ENCODE measurements at regions not wholly inside any gene's neighbourhood (a gene's known extent, or its start where the extent isn't known, plus 50 kb on each side); places are given as distances from the start of the nearest gene placed in this dataset.

DNA sequence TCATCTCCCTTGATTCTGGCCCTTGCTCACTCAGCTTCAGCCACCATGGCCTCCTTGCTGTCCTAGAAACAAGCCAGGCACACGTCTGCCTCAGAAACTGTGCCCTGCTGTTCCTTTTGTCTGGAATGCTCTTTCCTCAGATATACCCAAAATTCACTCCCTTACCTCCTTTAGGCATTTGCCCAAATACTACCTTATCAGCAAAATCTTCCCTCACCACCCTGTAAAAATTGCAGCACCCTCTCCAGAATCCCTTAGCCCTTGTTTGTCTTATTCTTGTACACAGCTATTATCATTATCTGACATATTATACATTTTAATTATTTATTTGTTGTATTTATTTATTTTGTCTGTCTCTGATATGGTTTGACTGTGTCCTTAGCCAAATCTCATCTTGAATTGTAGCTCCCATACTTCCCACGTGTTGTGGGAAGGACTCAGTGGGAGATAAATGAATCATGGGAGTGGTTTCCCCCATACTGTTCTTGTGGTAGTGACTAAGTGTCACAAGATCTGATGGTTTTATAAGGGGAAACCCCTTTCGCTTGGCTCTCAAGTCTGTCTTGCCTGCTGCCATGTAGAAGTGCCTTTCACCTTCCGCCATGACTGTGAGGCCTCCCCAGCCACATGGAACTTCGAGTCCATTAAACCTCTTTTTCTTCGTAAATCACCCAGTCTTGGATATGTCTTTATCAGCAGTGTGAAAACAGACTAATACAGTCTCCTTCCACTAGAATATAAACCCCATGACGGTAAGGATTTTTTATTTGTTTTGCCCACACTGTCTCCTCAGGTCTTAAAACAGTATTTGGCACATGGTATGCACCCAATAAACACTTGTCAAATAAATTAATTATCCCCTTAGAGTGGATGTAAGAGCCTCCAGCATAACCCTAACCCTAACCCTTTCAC lies 60.0 kb upstream of the STT3B start:
- no peak overlapping the region for H3K4me2 ChIP-seq
- Mint-ChIP-seq H3K9me3 (no peaks in the 10 kb centered on the region), H3K27ac (no peak overlapping the region), H3K27me3 (ENCODE audit: insufficient read depth, low read depth) (peaks cover 2% of the 10 kb centered on the region), H3K36me3 (no peaks in the 10 kb centered on the region), H3K4me1 (no peaks in the 10 kb centered on the region), H3K4me3 (no peak overlapping the region)
- TF ChIP-seq EZH2 (IDR thresholded peaks at IDR 0.05) (no peak), EZH2phosphoT487 (IDR thresholded peaks at IDR 0.05) (no peak)
- TF ChIP-seq, protein P1, sequence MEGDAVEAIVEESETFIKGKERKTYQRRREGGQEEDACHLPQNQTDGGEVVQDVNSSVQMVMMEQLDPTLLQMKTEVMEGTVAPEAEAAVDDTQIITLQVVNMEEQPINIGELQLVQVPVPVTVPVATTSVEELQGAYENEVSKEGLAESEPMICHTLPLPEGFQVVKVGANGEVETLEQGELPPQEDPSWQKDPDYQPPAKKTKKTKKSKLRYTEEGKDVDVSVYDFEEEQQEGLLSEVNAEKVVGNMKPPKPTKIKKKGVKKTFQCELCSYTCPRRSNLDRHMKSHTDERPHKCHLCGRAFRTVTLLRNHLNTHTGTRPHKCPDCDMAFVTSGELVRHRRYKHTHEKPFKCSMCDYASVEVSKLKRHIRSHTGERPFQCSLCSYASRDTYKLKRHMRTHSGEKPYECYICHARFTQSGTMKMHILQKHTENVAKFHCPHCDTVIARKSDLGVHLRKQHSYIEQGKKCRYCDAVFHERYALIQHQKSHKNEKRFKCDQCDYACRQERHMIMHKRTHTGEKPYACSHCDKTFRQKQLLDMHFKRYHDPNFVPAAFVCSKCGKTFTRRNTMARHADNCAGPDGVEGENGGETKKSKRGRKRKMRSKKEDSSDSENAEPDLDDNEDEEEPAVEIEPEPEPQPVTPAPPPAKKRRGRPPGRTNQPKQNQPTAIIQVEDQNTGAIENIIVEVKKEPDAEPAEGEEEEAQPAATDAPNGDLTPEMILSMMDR (IDR thresholded peaks at IDR 0.05): no peak
- no peaks in the 10 kb centered on the region for H3K9me3 ChIP-seq (ENCODE audit: low read depth)
- no peak overlapping the region for H3K4me3 ChIP-seq
- no peak overlapping the region for H2AFZ ChIP-seq (replicated peaks)
- H3F3A ChIP-seq (ENCODE audit: low read depth): no peaks in the 10 kb centered on the region
- no peaks in the 10 kb centered on the region for H3K4me1 ChIP-seq
- no peaks in the 10 kb centered on the region for H3K36me3 ChIP-seq
- H3K9ac ChIP-seq: no peak overlapping the region
- H3K27me3 ChIP-seq: no peaks in the 10 kb centered on the region
- no peaks in the 10 kb centered on the region for H4K20me1 ChIP-seq (ENCODE audit: low read depth)
- no peak overlapping the region for H3K27ac ChIP-seq
- no peak for DNase-seq (ENCODE audit: low spot score)
- H3K79me2 ChIP-seq (ENCODE audit: low read depth): no peaks in the 10 kb centered on the region

DNA sequence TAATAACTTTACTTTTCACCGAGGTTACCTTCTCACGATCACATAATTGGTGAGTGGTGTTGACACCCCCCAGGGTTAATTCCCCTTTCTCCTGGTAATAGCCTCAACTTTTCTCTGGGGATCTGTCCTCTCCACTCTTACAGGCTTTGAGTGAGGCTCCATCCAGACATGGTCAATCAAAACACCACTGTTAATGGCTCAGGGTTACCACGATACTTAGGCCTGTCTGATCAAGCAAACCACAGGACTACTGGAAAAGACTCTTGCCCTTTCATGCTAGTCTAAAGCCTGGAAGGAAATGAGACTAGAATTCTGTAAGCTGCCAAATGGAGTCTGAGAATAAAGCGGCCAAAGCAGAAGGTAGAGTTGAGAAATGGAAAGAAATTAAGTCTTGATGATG lies 56.5 kb upstream of the STT3B start:
- no peaks in the 10 kb centered on the region for H3K79me2 ChIP-seq (ENCODE audit: low read depth)
- TF ChIP-seq EZH2phosphoT487 (IDR thresholded peaks at IDR 0.05) (no peak), EZH2 (IDR thresholded peaks at IDR 0.05) (no peak)
- TF ChIP-seq, protein P1 (IDR thresholded peaks at IDR 0.05): no peak
- H4K20me1 ChIP-seq (ENCODE audit: low read depth): no peaks in the 10 kb centered on the region
- H2AFZ ChIP-seq (replicated peaks): no peak overlapping the region
- H3K9me3 ChIP-seq (ENCODE audit: low read depth): no peaks in the 10 kb centered on the region
- no peaks in the 10 kb centered on the region for H3K27me3 ChIP-seq
- no peak overlapping the region for H3K4me3 ChIP-seq
- Mint-ChIP-seq H3K4me1 (no peaks in the 10 kb centered on the region), H3K36me3 (no peaks in the 10 kb centered on the region), H3K27ac (no peak overlapping the region), H3K9me3 (peaks cover 2% of the 10 kb centered on the region), H3K27me3 (ENCODE audit: insufficient read depth, low read depth) (peaks cover 2% of the 10 kb centered on the region), H3K4me3 (peak overlapping the region; percentile 34)
- H3K36me3 ChIP-seq: no peaks in the 10 kb centered on the region
- no peak overlapping the region for H3K27ac ChIP-seq
- no peaks in the 10 kb centered on the region for H3K4me1 ChIP-seq
- no peak overlapping the region for H3K9ac ChIP-seq
- no peak overlapping the region for H3K4me2 ChIP-seq
- no peak for DNase-seq (ENCODE audit: low spot score)
- no peaks in the 10 kb centered on the region for H3F3A ChIP-seq (ENCODE audit: low read depth)

DNA sequence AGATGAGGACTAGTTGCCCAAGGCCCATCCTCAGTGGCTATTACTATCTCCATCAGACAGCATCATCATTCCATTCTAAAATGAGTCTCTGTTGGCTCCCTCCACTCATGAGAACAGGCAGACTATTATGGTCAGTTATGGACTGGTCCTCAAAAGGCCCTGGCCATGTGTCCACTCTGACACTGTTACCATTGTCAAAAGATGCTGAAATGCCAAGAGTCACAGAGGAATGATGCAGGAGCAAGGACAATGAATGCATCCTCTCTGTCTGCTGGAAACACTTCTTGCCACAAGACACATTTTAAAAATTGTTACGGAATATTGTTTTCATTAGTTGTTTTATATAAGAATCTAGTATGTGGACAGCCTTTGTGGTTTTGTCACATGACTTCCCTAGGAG lies 53.3 kb upstream of the STT3B start:
- Mint-ChIP-seq H3K27ac (no peak overlapping the region), H3K4me1 (peaks cover 3% of the 10 kb centered on the region), H3K4me3 (no peak overlapping the region), H3K27me3 (ENCODE audit: insufficient read depth, low read depth) (peaks cover 5% of the 10 kb centered on the region), H3K9me3 (peaks cover 2% of the 10 kb centered on the region), H3K36me3 (no peaks in the 10 kb centered on the region)
- no peaks in the 10 kb centered on the region for H4K20me1 ChIP-seq (ENCODE audit: low read depth)
- no peak overlapping the region for H3K4me3 ChIP-seq
- no peaks in the 10 kb centered on the region for H3K9me3 ChIP-seq (ENCODE audit: low read depth)
- no peak for DNase-seq (ENCODE audit: low spot score)
- H3K36me3 ChIP-seq: no peaks in the 10 kb centered on the region
- H3K79me2 ChIP-seq (ENCODE audit: low read depth): no peaks in the 10 kb centered on the region
- no peak overlapping the region for H3K27ac ChIP-seq
- TF ChIP-seq EZH2phosphoT487 (IDR thresholded peaks at IDR 0.05) (no peak), EZH2 (IDR thresholded peaks at IDR 0.05) (no peak)
- TF ChIP-seq, protein P1 (IDR thresholded peaks at IDR 0.05): no peak
- no peaks in the 10 kb centered on the region for H3F3A ChIP-seq (ENCODE audit: low read depth)
- no peaks in the 10 kb centered on the region for H3K4me1 ChIP-seq
- no peak overlapping the region for H3K4me2 ChIP-seq
- H3K27me3 ChIP-seq: no peaks in the 10 kb centered on the region
- H2AFZ ChIP-seq (replicated peaks): no peak overlapping the region
- H3K9ac ChIP-seq: no peak overlapping the region

Measured in neural progenitor cell (in vitro differentiated cells).